ENCODE measurements at regions not wholly inside any gene's neighbourhood (a gene's known extent, or its start where the extent isn't known, plus 50 kb on each side); places are given as distances from the start of the nearest gene placed in this dataset.

- no peak for FAIRE-seq
These were observed 142.5 kb upstream of the SPACA1 start for GRCh38 chr6:87905101-87905641.

GRCh38 chr6:87904011-87904410 is 143.6 kb upstream of the SPACA1 start:
- FAIRE-seq = no peak

GRCh38 chr6:87903323-87903722 is 144.3 kb upstream of the SPACA1 start:
- FAIRE-seq = no peak

- FAIRE-seq = no peak
These were observed 145.3 kb upstream of the SPACA1 start for GRCh38 chr6:87902383-87902782.

GRCh38 chr6:87901613-87902012 is 146.0 kb upstream of the SPACA1 start:
- FAIRE-seq = no peak

- FAIRE-seq = no peak
These were observed 147.4 kb upstream of the SPACA1 start for GRCh38 chr6:87900160-87900698.

GRCh38 chr6:87899499-87900147 is 148.0 kb upstream of the SPACA1 start:
- FAIRE-seq = no peak

GRCh38 chr6:87897663-87898062 is 150.0 kb upstream of the SPACA1 start:
- FAIRE-seq = no peak

- FAIRE-seq = no peak
These were observed 150.6 kb upstream of the SPACA1 start for GRCh38 chr6:87897013-87897412.

- FAIRE-seq = no peak
These were observed 160.4 kb upstream of the SPACA1 start for GRCh38 chr6:87887266-87887665.

GRCh38 chr6:87884203-87884602 is 163.4 kb upstream of the SPACA1 start:
- FAIRE-seq = no peak

- FAIRE-seq = no peak
These were observed 166.2 kb upstream of the SPACA1 start for GRCh38 chr6:87881342-87881895.

- FAIRE-seq = no peak
These were observed 168.3 kb upstream of the SPACA1 start for GRCh38 chr6:87879132-87879861.

GRCh38 chr6:87875781-87876180 is 171.9 kb upstream of the SPACA1 start:
- FAIRE-seq = no peak

- FAIRE-seq = no peak
These were observed 171.5 kb upstream of the AKIRIN2 start for GRCh38 chr6:87873556-87873955.

GRCh38 chr6:87870556-87870955 is 168.5 kb upstream of the AKIRIN2 start:
- no peak for FAIRE-seq

GRCh38 chr6:87869064-87869905 is 167.3 kb upstream of the AKIRIN2 start:
- FAIRE-seq = no peak

GRCh38 chr6:87860902-87861301 is 158.9 kb upstream of the AKIRIN2 start:
- no peak for FAIRE-seq

- FAIRE-seq = no peak
These were observed 156.4 kb upstream of the AKIRIN2 start for GRCh38 chr6:87858440-87858839.

- no peak for FAIRE-seq
These were observed 149.8 kb upstream of the AKIRIN2 start for GRCh38 chr6:87851674-87852299.

GRCh38 chr6:87848616-87849015 is 146.6 kb upstream of the AKIRIN2 start:
- FAIRE-seq = no peak

- no peak for FAIRE-seq
These were observed 145.8 kb upstream of the AKIRIN2 start for GRCh38 chr6:87847830-87848210.
